Smooth muscle cell (in vitro differentiated cells): ENCODE measurements at regions not wholly inside any gene's neighbourhood (a gene's known extent, or its start where the extent isn't known, plus 50 kb on each side); places are given as distances from the start of the nearest gene placed in this dataset.

ENCODE experiments used
- DNase-seq: peaks from one replicate; lab custom pipeline; 2025; ENCODE audit not compliant: unreplicated experiment; lab: John Stamatoyannopoulos, UW
- H2AFZ ChIP-seq: fragments of 200-600 bp; sonication (generic); 2 replicates; pipeline ENCODE4 v1.6.0; 2016; ENCODE audit warnings: antibody characterized with exemption, low read depth, mild to moderate bottlenecking
- H3F3A ChIP-seq: fragments of 200-600 bp; sonication (generic); 2 replicates; pipeline ENCODE4 v1.6.0; 2017; ENCODE audit warnings: antibody characterized with exemption, low read depth
- H3K27ac ChIP-seq: fragments of 200-600 bp; sonication (generic); 2 replicates; pipeline ENCODE4 v1.5.1; 2016; ENCODE audit warnings: low read depth, mild to moderate bottlenecking
- H3K27me3 ChIP-seq: fragments of 200-600 bp; sonication (generic); 2 replicates; pipeline ENCODE4 v1.6.1; 2016; ENCODE audit warnings: low read depth, mild to moderate bottlenecking
- H3K36me3 ChIP-seq: fragments of 200-600 bp; sonication (generic); 2 replicates; pipeline ENCODE4 v1.5.1; 2016; ENCODE audit warnings: low read depth
- H3K4me1 ChIP-seq: fragments of 200-600 bp; sonication (generic); 2 replicates; pipeline ENCODE4 v1.5.1; 2016; ENCODE audit warnings: low read depth
- H3K4me2 ChIP-seq: fragments of 200-600 bp; sonication (generic); 2 replicates; pipeline ENCODE4 v1.6.0; 2016; ENCODE audit warnings: mild to moderate bottlenecking
- H3K4me3 ChIP-seq: fragments of 200-600 bp; sonication (generic); 2 replicates; pipeline ENCODE4 v1.5.1; 2016; ENCODE audit warnings: mild to moderate bottlenecking
- H3K79me2 ChIP-seq: fragments of 200-600 bp; sonication (generic); 2 replicates; pipeline ENCODE4 v1.6.0; 2016; ENCODE audit warnings: low read depth, mild to moderate bottlenecking
- H3K9ac ChIP-seq: fragments of 200-600 bp; sonication (generic); 2 replicates; pipeline ENCODE4 v1.6.0; 2016; ENCODE audit warnings: low read depth
- H3K9me3 ChIP-seq: fragments of 200-600 bp; sonication (generic); replicated peaks from 2 replicates; pipeline ENCODE4 v1.5.1; 2016; ENCODE audit warnings: low read depth
- H4K20me1 ChIP-seq: fragments of 200-600 bp; sonication (generic); 2 replicates; pipeline ENCODE4 v1.6.0; 2016; ENCODE audit warnings: low read depth
- WGBS: methylation state at CpG from one replicate; pipeline ENCODE4 v1.1.7; 2016; ENCODE audit warnings: low lambda C conversion rate; 5-methylcytosine and 5-hydroxymethylcytosine counted together
- TF ChIP-seq, protein P1 (sequence below): fragments of 200-600 bp; sonication (generic); IDR thresholded peaks from 2 replicates; pipeline ENCODE4 v1.5.1; 2017; ENCODE audit warnings: borderline replicate concordance, mild to moderate bottlenecking, antibody characterized with exemption; ENCODE audit not compliant: insufficient read depth, poor library complexity, severe bottlenecking

DNA sequence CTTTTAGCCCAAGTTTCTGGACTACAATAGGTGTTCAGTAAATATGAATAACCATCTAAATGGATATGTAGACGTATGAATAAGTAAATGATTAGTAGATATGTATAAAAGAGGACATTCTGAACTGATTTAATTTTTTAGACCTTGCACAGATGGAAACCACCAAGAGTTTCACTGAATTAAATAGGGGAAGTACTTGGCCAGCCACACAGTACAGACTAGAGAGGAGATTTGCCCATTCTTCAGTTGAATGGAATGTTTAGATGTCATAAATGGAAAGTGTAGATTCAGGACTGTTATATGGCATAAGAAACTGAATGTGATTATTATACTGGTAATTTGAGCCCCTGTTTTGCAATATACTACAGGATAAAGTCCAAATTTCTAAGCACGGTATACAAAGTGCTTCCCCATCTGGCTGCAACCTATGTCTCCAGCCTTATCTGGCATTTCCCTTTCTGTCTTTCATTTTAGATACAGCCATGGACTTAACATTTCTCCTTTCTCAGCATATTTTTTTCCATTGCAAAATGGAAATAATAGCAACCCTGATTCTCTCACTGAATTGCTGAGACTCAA lies 137.8 kb upstream of the HS3ST1 start:
- Histone ChIP-seq H3K4me2 (no peak overlapping the region), H3K4me3 (no peak overlapping the region), H4K20me1 (no peaks in the 10 kb centered on the region), H3K4me1 (no peaks in the 10 kb centered on the region), H3K27me3 (no peaks in the 10 kb centered on the region), H3K9ac (no peak overlapping the region), H3K79me2 (no peaks in the 10 kb centered on the region), H3K27ac (no peak overlapping the region), H3F3A (no peaks in the 10 kb centered on the region), H2AFZ (no peak overlapping the region), H3K36me3 (no peaks in the 10 kb centered on the region), H3K9me3 (no peaks in the 10 kb centered on the region)
- no peak for DNase-seq
- TF ChIP-seq, protein P1, sequence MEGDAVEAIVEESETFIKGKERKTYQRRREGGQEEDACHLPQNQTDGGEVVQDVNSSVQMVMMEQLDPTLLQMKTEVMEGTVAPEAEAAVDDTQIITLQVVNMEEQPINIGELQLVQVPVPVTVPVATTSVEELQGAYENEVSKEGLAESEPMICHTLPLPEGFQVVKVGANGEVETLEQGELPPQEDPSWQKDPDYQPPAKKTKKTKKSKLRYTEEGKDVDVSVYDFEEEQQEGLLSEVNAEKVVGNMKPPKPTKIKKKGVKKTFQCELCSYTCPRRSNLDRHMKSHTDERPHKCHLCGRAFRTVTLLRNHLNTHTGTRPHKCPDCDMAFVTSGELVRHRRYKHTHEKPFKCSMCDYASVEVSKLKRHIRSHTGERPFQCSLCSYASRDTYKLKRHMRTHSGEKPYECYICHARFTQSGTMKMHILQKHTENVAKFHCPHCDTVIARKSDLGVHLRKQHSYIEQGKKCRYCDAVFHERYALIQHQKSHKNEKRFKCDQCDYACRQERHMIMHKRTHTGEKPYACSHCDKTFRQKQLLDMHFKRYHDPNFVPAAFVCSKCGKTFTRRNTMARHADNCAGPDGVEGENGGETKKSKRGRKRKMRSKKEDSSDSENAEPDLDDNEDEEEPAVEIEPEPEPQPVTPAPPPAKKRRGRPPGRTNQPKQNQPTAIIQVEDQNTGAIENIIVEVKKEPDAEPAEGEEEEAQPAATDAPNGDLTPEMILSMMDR: no peak
- 87% methylated on average over 2 of the region's 2 CpGs for WGBS

DNA sequence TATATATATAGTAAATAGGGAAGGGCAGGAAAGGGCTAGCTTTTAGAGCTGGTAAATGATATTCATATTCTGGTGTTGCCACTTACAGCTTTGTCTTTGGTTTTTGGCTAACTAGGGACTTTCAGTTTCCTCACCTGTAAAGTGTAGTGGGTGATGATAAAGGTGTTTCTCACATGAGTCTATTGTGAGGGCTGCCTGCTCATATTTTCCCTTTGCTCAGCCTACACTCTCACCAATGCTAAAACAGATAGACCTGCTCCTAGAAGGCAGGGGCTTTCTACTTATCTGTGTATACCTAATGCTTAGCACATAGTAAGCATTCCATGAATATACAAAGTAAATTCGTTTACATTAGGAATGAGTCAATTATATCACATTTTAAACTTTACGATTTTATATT lies 137.2 kb upstream of the HS3ST1 start:
- H3K4me2 ChIP-seq: no peak overlapping the region
- H2AFZ ChIP-seq: no peak overlapping the region
- H3K9me3 ChIP-seq: no peaks in the 10 kb centered on the region
- H3F3A ChIP-seq: no peaks in the 10 kb centered on the region
- WGBS: 82% methylated on average over 2 of the region's 2 CpGs
- H3K79me2 ChIP-seq: no peaks in the 10 kb centered on the region
- H3K9ac ChIP-seq: no peak overlapping the region
- H3K36me3 ChIP-seq: no peaks in the 10 kb centered on the region
- no peak for DNase-seq
- H3K27ac ChIP-seq: no peak overlapping the region
- no peaks in the 10 kb centered on the region for H3K4me1 ChIP-seq
- H3K4me3 ChIP-seq: no peak overlapping the region
- TF ChIP-seq, protein P1: no peak
- no peaks in the 10 kb centered on the region for H3K27me3 ChIP-seq
- no peaks in the 10 kb centered on the region for H4K20me1 ChIP-seq

DNA sequence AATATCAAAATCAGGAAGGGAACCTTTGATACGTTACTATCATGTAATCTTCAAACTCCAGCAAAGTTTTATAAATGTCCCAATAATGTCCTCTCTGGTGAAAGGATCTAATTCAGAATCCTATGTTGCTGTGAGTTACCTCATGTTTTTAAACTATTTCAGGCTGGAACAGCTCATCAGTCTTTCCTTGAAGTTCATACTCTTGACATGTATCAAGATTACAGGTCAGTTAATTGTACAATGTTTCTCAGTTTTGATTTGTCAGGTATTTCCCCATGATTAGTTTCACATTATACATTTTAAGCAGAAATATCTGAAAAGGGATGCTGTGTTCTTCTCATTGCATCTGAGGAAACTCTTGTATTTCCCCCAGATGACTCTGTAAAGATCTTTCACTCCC lies 136.5 kb upstream of the HS3ST1 start:
- Histone ChIP-seq H3K4me1 (no peaks in the 10 kb centered on the region), H4K20me1 (no peaks in the 10 kb centered on the region), H2AFZ (no peak overlapping the region), H3K9ac (no peak overlapping the region), H3K27ac (no peak overlapping the region), H3K4me2 (no peak overlapping the region), H3K27me3 (no peaks in the 10 kb centered on the region), H3K36me3 (no peaks in the 10 kb centered on the region), H3K79me2 (no peaks in the 10 kb centered on the region), H3F3A (no peaks in the 10 kb centered on the region), H3K9me3 (no peaks in the 10 kb centered on the region), H3K4me3 (no peak overlapping the region)
- no peak for DNase-seq
- WGBS: 89% methylated on average over 1 of the region's 1 CpG
- TF ChIP-seq, protein P1: no peak

DNA sequence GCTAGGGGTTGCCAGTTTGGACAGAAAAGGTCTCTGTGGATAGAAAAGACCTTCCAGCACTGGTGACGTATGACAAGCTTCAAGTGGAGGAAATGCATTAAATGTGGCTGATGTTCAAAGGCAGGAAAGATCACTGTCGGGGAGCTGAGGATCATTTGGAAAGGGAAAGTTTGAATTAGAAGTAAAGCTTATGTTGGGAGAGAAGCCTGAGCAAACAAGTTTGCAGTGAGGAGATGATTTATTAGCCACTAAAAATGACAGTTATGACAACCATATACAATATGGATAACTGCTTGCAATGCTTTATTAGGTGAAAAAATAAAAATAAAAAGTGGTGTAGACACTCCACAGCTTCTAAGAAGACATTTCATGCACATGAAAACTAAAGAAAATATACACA lies 135.3 kb upstream of the HS3ST1 start:
- Histone ChIP-seq H2AFZ (no peak overlapping the region), H3K27me3 (no peaks in the 10 kb centered on the region), H3K9ac (no peak overlapping the region), H4K20me1 (no peaks in the 10 kb centered on the region), H3K27ac (no peak overlapping the region), H3K79me2 (no peaks in the 10 kb centered on the region), H3K4me1 (no peaks in the 10 kb centered on the region), H3K9me3 (no peaks in the 10 kb centered on the region), H3K4me3 (no peak overlapping the region), H3F3A (no peaks in the 10 kb centered on the region), H3K36me3 (no peaks in the 10 kb centered on the region), H3K4me2 (no peak overlapping the region)
- TF ChIP-seq, protein P1: no peak
- DNase-seq: no peak
- WGBS: 90% methylated on average over 2 of the region's 2 CpGs
